ENCODE measurements at regions not wholly inside any gene's neighbourhood (a gene's known extent, or its start where the extent isn't known, plus 50 kb on each side); places are given as distances from the start of the nearest gene placed in this dataset.

DNA sequence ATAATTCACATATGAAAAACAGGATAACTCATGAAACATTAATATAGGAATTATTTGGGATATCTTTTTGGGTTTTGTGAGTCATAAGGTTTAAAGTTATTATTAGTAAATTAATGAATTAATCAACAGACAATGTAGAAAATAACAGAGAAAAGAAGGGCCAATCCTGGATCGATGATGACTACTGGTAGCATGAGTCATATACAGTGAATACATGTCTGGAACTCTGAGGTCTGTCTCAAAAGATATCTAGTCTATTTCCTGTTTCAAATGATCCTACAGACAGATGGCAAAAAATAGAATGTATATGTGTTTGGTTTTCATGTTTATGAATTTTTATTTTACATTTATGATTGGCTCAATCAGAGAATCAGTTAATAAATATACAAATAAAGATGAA, 86.4 kb upstream of the RTL1 start:
- Histone ChIP-seq H4K20me1 (ENCODE audit: insufficient read depth) (no peaks in the 10 kb centered on the region), H3K9ac (no peak overlapping the region), H3K4me2 (no peak overlapping the region), H2AFZ (ENCODE audit: low read depth) (no peak overlapping the region), H3K4me1 (ENCODE audit: low read depth, poor library complexity, severe bottlenecking) (no peaks in the 10 kb centered on the region), H3K27ac (no peak overlapping the region), H3K27me3 (ENCODE audit: insufficient read depth, low read depth) (no peaks in the 10 kb centered on the region), H3K79me2 (ENCODE audit: insufficient read depth, low read depth) (no peaks in the 10 kb centered on the region), H3K36me3 (ENCODE audit: insufficient read depth) (no peaks in the 10 kb centered on the region), H3K4me3 (IDR thresholded peaks at IDR 0.05; ENCODE audit: insufficient read depth, low read depth, low read length) (no peak overlapping the region)
- TF ChIP-seq, protein P1, sequence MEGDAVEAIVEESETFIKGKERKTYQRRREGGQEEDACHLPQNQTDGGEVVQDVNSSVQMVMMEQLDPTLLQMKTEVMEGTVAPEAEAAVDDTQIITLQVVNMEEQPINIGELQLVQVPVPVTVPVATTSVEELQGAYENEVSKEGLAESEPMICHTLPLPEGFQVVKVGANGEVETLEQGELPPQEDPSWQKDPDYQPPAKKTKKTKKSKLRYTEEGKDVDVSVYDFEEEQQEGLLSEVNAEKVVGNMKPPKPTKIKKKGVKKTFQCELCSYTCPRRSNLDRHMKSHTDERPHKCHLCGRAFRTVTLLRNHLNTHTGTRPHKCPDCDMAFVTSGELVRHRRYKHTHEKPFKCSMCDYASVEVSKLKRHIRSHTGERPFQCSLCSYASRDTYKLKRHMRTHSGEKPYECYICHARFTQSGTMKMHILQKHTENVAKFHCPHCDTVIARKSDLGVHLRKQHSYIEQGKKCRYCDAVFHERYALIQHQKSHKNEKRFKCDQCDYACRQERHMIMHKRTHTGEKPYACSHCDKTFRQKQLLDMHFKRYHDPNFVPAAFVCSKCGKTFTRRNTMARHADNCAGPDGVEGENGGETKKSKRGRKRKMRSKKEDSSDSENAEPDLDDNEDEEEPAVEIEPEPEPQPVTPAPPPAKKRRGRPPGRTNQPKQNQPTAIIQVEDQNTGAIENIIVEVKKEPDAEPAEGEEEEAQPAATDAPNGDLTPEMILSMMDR (conservative IDR thresholded peaks at IDR 0.05; ENCODE audit: low read depth, low read length) = no peak

DNA sequence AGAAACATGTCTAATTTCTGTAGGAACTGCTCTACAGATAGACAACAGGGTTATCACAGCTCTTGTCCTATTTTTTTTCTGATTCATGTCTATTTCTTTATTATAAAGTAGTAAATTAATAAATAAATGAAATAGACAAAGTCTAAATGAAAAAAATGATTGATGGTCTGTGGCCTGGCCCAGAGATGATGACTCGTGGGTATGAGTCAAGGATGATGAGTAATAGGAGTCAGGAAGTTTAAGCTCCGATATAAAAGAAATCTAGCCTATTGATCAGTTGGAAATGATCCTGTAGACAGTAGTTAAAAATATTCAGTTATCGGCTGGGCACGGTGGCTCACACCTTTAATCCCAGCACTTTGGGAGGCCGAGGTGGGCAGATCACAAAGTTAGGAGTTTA, 90.6 kb upstream of the RTL1 start:
- Histone ChIP-seq H3K79me2 (ENCODE audit: insufficient read depth, low read depth) (no peaks in the 10 kb centered on the region), H4K20me1 (ENCODE audit: insufficient read depth) (no peaks in the 10 kb centered on the region), H3K4me2 (no peak overlapping the region), H3K27me3 (ENCODE audit: insufficient read depth, low read depth) (no peaks in the 10 kb centered on the region), H2AFZ (ENCODE audit: low read depth) (no peak overlapping the region), H3K4me3 (IDR thresholded peaks at IDR 0.05; ENCODE audit: insufficient read depth, low read depth, low read length) (no peak overlapping the region), H3K27ac (no peak overlapping the region), H3K36me3 (ENCODE audit: insufficient read depth) (no peaks in the 10 kb centered on the region), H3K9ac (no peak overlapping the region), H3K4me1 (ENCODE audit: low read depth, poor library complexity, severe bottlenecking) (no peaks in the 10 kb centered on the region)
- TF ChIP-seq, protein P1 (conservative IDR thresholded peaks at IDR 0.05; ENCODE audit: low read depth, low read length) = no peak

DNA sequence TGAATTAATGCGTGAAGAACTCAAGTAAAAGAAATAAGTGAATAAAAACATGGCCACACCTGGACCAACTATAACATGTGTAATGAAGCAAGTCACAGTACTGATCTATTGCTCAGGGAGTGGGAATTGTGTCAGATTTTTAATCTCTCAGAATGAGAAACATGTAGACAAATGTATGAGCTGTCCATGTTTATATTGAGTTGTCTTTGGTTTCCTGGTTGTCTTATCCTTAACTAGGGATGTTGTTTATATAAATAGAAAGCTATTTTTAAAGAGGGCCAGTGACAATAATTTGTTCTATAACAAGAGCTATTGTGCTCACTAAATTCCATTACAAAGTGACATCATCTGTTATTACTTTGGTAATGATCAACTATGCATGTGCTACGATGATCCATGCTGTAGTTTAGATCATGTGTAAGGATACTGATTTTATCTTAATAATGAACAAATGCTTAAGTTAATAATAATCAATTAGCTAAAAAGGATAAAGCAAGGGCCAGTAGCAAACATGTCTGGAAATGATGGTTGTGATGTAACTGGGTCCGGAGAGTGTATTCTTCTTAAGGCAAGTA, 91.3 kb upstream of the RTL1 start:
- Histone ChIP-seq H4K20me1 (ENCODE audit: insufficient read depth) (no peaks in the 10 kb centered on the region), H3K79me2 (ENCODE audit: insufficient read depth, low read depth) (no peaks in the 10 kb centered on the region), H3K9ac (no peak overlapping the region), H3K4me2 (no peak overlapping the region), H3K27me3 (ENCODE audit: insufficient read depth, low read depth) (no peaks in the 10 kb centered on the region), H3K4me3 (IDR thresholded peaks at IDR 0.05; ENCODE audit: insufficient read depth, low read depth, low read length) (no peak overlapping the region), H3K4me1 (ENCODE audit: low read depth, poor library complexity, severe bottlenecking) (no peaks in the 10 kb centered on the region), H3K36me3 (ENCODE audit: insufficient read depth) (no peaks in the 10 kb centered on the region), H3K27ac (no peak overlapping the region), H2AFZ (ENCODE audit: low read depth) (no peak overlapping the region)
- TF ChIP-seq, protein P1 (conservative IDR thresholded peaks at IDR 0.05; ENCODE audit: low read depth, low read length) = no peak

DNA sequence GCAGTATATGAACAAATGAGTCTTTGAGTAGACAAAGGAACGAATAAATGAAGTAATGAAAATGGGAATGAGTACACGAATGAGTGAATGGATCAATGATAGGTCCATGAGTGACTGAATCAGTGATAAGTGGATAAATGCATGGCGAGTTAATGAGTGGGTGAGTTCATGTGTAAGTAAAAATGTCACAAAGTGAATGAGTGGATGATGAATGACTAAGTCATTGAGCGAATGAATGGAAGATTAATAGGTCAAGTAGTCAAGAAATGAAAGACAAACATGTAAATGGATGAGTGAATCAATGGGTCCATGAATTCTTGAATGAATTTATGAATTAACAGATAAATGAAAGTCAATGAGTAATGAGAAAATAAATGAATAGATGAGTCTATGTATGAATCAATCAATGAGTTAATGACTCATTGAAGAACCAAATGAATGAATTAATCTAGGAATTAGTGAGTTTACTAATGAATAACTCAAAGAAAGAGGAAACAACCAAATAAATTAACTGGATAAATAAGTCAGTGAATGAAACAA, 97.3 kb upstream of the RTL1 start:
- Histone ChIP-seq H3K4me3 (IDR thresholded peaks at IDR 0.05; ENCODE audit: insufficient read depth, low read depth, low read length) (no peak overlapping the region), H3K79me2 (ENCODE audit: insufficient read depth, low read depth) (no peaks in the 10 kb centered on the region), H3K36me3 (ENCODE audit: insufficient read depth) (no peaks in the 10 kb centered on the region), H3K27ac (no peak overlapping the region), H3K9ac (no peak overlapping the region), H2AFZ (ENCODE audit: low read depth) (no peak overlapping the region), H3K4me1 (ENCODE audit: low read depth, poor library complexity, severe bottlenecking) (peaks cover 20% of the 10 kb centered on the region), H3K27me3 (ENCODE audit: insufficient read depth, low read depth) (no peaks in the 10 kb centered on the region), H4K20me1 (ENCODE audit: insufficient read depth) (no peaks in the 10 kb centered on the region), H3K4me2 (no peak overlapping the region)
- TF ChIP-seq, protein P1 (conservative IDR thresholded peaks at IDR 0.05; ENCODE audit: low read depth, low read length) = no peak
